Kidney tubule cell (primary cell): ENCODE measurements at regions not wholly inside any gene's neighbourhood (a gene's known extent, or its start where the extent isn't known, plus 50 kb on each side); places are given as distances from the start of the nearest gene placed in this dataset.
"Not testable (repeated sequence)": the region's sequence is repeated elsewhere in the genome, so short reads cannot be mapped to it uniquely, and the experiment has no call there.

Source experiments
- DNase-seq: peaks from one replicate; pipeline ENCODE4 v3.0.0-alpha.2; 2018; ENCODE audit warnings: low spot score

DNA sequence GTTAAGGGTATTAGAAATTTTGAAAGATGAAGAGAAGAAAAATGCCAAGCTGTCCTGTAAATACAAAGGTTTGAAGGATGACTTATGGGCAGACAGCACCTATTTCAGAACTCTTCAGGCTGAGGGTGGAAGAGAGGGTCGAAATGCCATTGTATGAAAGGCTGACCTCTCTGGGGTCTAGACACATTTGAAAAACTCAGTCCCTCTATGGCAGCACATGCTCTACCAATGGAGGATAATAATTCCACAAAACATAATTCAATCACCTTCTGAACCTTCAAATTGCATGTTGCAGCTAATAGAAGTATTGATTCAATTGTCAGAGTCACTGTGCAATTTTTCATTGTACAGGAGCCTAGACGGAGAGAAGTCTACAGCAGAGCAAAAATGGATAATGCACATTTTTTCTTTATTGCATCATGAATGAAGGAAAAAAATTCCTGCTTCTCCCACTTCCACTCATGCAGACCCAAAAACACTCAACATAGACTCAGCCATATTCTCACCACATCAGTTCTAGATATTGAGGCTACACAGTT lies 569.1 kb downstream of the TBL1XR1 start:
- DNase-seq: no peak

DNA sequence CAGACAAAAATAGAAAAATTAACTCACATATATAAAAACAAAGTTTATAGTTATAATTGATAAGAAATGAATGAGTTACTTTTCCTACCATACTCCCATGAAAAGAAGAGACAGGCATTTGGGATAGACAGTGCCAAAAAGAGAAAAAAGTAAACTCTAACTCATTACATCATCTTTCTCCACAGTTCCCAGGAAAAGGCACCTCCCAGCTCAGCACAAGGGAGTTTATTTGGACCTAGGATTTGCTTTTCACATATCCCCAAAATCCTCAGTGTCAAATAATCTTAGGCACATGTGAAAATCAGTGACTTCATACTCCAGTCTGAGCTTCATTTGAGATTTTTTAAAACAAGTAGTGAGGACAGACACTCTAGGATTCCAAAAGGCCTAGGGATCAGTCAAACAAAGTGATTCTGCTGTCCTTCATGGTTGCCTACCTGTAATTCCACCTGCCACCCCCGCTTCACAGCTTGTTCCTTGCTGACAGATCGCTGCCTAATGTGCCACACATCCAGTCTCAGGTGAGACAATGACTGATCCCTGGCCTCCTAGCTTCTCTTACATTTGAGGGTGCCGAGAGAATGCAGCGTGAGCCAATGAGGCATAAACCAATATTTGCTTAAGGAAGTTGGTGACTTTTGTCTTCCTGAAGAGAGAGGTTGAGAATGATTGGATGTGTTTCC lies 573.7 kb downstream of the TBL1XR1 start:
- peak; percentile 1 for DNase-seq

DNA sequence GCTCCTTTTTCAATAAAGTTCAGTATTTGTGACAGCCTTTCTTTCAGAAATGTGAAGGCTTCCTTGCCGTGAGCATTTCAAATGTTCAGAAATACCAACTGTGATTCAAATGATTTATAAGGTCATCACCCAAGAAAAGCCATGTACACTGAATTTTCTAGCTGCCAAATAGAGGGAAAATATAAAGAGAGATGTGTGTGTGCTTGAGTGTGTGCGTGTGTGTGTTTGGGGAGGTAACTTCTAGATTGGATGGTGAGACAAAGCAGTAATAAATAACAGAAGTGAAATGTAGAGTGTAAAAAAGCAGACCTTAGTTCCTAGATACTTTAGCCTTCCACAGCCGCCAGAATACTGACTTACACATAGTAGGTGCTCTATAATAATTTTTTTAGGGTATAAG lies 577.4 kb downstream of the TBL1XR1 start:
- DNase-seq: no peak

DNA sequence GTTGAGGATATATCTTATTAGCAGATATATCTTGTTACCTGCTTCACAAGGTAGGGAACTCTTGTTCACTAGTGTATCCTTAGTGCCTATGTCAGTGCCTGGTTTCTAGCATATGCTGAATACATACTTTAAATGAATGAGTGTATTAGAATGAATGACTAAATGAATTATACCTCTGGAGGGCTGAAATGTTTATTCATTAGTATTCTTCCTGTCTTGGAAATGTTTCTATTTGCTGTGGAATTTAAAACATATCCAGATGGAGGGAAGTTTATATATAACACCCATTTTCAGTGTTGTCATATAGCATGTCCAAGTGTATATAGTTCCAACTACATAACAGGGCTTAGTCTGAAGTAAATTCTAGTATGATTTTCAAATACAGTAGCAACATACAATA lies 581.5 kb downstream of the TBL1XR1 start:
- no peak for DNase-seq

DNA sequence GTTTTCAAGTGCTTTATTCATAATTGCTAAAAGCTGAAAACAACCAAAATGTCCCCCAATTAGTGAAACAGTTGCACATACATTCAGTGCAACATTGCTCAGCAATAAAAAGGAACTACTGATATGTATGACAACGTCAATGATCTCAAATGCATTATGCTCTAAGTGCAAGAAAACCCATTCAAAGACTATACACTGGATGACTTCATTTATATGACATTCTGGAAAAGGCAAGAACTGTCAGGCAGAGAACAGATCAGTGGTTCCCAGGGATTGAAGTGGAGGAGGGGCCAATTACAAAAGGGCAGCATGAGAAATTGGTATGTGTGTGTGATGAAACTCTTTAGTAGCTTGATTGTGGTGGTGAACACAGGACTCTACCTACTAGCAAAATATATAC lies 585.6 kb downstream of the TBL1XR1 start:
- DNase-seq: no peak

DNA sequence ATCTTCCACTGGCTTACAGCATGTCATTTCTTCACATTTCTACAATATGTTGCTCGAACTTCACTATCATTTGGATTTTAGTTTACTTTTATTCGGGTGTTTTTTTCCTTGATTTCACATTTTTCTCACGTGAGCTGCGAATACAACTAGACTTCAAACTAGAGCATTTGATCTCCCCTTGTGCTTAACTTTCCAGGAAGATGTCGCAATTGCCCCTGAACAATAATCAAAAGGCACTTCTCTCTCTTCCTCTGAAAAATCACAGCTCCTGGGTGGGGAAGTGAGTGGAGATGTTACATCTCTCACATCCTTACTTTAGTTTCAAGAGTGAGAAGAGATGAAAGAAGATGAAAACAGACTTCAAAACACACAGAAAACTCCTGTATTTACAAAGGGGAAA lies 587.9 kb downstream of the TBL1XR1 start:
- no peak for DNase-seq

DNA sequence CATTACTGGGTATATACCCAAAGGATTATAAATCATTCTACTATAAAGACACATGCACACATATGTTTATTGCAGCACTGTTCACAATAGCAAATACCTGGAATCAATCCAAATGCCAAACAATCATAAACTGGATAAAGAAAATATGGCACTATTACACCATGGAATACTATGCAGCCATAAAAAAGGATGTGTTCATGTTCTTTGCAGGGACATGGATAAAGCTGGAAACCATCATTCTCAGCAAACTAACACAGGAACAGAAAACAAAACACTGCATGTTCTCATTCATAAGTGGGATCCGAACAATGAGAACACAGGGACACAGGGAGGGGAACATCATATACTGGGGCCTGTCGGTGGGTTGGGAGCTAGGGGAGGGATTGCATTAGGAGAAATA lies 591.7 kb downstream of the TBL1XR1 start:
- not testable (repeated sequence) for DNase-seq

DNA sequence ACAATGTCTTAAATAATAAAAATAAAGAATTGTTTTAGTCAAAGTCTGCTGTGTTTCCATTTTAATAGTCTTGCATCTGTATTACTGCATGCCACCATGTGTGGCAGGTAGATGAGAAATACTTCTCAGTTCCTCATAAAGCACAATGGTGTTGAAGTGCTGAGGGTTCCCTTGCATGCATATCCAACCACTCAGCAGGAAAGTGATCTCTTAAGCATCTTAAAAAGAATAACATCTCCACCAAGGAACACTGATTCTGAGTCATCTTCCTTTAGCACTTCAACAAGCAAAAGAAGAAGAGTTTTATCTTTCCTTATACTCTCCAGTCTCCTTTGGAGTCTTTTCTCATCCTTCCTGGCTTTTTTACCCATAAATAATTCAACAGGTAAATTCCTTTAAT lies 602.0 kb downstream of the TBL1XR1 start:
- DNase-seq: peak; percentile 8

DNA sequence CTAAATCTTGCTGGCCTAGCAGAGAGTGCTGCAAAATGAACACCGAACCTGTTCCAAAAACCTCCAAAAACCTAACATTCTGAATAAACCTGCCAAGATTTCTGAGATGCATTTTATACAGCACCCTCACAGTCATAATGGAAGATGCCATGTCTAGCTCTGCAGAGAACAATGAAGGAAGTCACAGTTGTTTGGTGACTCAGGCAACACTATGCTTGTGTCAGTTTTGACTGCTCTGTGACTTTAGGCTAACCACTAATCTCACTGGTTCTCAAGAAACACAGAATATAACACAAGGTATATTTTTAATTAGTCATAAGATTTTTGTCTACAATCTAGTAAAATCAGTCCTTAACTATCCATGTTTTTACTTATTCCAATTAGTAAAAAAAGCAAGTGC lies 606.6 kb downstream of the TBL1XR1 start:
- DNase-seq: peak; percentile 26

DNA sequence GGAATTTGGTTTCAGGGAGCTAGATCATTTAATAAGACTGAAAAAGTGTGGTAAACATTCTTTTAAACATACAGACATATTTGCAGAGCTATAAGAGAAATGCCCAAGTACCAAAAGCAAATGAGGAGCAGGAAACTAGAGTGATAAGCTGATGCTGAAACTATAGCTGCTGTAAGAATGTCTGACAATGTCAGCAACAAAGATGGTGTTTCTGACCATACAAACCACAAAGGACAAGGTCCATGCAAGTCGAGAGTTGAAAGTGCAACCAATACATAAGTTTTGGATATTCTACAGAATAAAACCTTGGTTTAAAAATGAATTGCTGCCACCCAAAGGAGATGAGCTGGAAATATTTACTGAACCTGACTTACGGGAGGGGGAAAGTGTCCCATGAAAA lies 610.2 kb downstream of the TBL1XR1 start:
- no peak for DNase-seq

DNA sequence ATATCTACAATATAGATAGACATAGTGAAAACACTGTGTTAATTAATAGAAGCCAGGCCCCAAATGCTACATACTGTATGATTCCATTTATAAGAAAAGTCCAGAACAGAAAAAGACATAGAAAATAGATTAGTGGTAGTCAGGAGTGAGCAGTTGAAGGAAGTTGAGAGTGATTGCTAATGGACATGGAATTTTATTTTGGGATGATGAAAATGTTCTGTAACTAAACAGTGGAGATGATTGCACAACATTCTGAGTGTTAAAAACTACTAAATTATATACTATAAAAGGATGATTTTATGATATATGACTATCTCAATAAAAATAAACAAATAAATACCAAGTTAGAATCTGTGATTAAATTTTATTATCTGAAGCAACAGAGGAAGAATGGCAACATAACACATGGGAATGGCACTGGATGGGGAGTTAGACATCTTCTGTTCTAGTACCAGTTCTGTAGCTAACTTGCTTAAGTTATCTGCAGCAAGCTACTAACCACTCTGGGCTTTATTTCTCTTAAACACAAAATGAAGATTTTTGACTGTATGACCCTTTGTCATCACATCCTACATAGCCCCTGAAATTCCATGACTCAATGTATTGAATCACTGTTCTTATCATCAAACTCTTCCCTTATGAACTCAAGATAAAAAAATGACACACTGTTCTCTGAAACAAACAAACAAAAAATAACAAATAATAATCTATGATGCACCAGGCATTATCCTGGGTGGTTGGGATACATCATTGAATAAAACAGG lies 612.7 kb downstream of the TBL1XR1 start:
- DNase-seq: no peak

DNA sequence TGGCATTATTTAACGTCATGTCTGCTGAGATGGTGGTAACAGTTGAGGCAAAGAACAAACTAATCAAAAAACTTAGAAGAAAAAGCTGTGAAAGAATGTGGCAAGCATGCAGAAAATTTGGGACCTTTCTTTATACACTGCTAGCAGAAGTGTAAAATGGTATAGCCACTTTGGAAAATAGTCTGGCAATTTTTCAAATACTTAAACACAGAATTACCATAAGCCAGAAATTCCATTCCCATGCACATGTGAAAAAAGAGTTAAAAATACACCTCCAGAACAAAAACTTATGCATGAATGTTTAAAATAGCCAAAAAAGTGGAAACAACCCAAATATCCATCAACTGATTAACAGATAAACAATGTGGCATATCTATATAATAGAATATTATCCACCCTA lies 613.3 kb downstream of the TBL1XR1 start:
- DNase-seq: no peak

DNA sequence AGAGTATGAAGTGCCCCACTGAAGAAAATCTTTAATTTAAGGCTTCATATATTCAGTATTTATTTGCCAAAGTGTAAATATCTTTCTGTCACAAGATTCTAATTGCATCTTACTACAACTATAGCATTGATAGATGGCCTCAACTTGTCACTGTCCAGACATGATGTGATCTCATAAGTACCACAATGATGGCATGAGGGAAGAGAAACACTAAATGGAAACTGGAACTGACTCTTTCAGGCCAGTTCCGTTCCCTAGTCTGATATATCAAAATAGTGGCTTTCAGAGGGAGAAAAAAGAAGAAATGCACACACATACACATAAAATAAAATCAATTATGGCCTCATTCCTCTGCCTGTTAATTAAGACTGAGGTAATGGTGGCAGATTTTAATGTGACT lies 615.7 kb downstream of the TBL1XR1 start:
- DNase-seq: no peak

DNA sequence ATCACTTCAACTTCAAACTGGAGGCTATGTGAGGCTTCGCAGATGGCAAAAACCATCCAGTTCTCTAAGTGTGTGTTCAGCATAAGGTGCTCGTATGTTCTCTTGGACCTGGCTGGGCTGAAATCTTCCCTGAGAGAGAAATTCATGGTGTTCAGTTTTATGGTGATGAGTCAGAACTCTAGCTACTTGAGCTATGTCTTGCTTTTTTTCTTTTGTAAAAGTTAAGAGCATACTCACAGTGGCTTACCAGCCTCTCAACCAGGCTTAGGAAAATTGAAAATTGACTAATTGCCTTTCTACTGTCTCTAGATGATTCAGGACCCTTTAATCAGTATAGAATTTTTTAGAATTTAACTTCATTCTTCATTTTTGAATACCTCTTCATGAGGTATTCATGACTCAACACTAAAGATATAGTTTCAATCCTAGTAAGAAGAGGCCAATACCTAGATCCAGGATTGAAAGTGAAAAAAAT lies 617.5 kb downstream of the TBL1XR1 start:
- peak; percentile 81 for DNase-seq

DNA sequence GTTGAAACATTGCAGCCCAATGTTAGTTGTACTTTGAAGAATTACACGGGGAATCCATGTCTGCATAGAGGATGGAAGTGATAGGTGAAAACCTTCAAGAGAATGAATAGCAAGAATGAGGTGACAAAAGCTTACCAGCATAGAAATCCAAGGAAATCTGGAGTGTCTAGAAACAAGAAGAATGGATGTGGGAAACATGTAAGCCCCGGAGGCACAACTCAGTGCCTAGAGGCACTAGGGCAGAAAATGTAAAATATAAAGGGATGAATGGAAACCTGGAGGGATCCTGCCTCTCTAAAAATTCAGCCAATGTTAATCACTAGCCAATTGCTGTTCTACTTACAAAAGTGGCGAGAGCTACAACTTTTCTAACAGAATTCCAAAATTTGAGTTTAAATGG lies 619.0 kb downstream of the TBL1XR1 start:
- DNase-seq: no peak

DNA sequence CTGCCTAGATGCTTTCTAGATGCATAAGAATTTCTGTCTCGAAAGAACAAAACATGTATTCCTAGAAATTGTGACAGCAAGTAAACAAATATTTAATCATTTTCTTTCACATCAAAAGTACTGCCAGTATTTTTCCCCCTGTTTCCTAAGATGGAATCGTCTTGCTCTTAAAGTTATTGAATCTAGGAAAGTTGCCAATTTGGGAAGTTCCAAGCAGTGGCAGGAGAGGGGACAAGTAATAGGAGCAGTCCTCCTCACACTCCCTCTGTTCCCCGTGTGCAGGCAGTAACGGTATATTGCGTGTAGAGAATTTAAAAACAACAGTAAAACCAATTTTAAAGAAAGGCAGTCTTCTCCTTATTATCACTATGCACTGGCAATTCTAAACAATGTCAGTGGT lies 619.8 kb downstream of the TBL1XR1 start:
- no peak for DNase-seq

DNA sequence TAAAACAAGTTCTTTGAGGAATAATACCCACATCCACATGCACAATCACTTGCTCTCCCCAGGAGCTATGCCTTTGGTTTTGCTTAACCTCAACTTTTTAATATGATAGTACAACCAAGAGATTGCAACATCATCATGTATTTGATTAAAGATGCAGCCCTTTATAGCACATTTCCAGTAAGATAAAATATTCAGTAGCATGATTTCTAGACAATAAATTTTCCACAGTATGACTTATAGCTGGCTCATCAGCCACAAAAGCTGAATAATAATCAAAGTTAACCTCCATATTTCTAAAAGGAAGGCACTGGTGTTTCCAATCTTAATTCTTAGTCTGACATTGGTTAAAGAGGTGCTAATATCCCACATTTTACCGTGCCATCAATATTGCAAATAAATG lies 622.5 kb downstream of the TBL1XR1 start:
- no peak for DNase-seq

DNA sequence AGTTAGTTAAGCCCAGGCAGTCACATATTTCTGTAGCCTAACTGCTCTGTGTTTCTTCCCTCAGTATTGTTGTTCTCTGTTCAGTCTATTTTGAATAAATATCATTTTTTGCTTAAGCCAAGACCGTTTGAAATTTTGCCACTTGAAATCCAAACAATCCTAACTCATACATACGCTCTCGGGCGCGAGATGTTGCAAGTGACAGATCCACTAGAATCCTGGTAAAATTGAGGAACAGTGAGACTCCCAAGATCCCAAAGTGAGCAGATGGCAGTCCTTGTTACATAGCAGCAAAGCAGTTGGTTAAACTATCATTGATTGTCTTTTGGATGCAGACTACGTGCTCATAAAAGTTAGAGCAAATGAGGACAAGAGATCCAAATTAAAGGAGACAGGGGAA lies 625.4 kb downstream of the TBL1XR1 start:
- no peak for DNase-seq

DNA sequence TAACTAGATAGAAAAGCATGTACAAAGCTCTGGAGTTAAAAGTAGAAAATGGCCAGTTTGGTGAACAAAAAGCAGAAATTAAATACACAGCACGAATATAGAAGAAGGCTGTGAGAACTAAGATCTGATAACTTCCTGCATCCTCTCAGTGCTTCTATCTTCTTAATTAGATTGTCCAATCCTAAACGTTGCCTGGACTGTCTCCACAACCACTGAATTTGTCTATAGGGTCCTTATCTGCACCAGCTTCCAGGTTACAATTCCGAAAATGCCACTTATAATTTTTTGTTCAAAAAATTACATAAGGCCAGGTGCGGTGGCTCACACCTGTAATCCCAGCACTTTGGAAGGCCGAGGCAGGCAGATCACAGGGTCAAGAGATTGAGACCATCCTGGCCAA lies 626.3 kb downstream of the TBL1XR1 start:
- no peak for DNase-seq

DNA sequence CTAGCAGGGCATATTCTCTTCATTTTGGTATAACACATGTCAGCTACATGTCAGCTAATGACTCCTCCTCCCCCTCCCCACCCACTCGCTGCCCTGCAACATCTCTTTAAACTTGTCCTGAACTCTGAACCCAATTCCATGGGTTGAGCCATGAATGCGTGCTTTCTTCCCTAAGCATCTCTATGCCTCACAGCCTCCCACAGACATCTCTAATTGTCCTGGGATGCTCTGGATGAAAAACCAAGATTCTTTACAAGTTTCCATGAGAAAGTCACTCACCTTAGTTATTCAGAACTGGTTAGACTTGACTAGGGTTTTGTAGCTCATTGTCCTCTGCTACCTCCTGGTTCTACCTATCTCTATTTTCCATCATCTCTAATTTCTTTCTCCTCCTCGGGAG lies 629.1 kb downstream of the TBL1XR1 start:
- no peak for DNase-seq

DNA sequence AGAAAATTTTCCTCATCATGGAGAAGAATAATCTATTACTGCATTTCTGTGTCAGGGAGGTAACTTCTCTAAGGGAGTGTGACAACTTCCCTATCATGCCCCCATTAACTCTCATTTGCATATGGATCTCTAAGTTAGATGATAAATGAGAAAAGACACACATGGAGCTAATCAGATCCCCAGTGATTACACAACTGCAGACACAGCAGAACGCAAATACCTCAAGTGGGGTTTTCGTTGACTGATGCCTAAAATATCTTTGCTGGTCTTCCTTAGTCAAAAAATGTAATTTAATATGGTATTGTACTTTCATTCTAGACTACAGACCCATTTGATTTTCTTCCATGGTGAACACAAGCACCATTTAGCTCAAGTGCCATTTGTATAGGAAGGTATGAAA lies 630.5 kb downstream of the TBL1XR1 start:
- no peak for DNase-seq

DNA sequence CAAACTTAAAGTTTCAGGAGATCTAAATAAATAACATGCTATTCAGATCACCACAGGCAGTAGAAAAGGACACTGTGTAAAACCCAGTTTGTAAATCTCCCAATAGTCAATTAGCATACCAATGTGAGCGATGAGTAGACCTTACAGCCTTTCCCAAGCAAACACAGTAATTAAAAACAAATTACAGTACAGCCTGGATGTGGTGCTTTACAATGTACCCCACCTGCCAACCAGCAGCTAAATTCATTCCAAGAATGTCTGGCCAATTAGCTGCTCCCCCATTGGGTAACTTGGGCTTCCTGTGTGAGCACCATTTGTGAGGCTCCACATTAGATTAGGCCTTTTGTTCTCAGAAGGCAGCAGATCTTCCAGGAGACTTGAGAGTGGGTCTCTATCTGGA lies 635.0 kb downstream of the TBL1XR1 start:
- no peak for DNase-seq

DNA sequence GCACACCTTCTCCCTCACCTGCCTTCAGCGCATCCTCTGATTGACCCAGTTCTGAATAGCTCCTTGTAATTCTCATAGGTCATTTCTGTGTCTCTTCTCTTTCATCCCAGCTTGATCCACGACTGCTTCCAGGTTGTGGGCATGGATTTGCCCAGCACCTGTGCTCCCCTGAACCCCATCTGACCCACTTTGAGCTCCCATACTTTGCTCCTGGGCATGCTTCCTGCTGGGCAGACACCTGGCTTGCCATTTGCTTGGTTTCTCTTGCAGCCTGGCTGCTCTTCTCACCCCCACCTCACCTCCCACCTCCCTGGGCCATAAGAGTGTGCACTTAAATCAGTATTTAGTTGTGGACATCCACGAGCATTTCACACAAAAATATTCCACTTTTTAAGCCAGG lies 635.5 kb downstream of the TBL1XR1 start:
- DNase-seq: no peak
